HG02852 (cell line): ENCODE measurements at regions not wholly inside any gene's neighbourhood (a gene's known extent, or its start where the extent isn't known, plus 50 kb on each side); places are given as distances from the start of the nearest gene placed in this dataset.

Experiments used
- ATAC-seq: cut with Tn5 transposase; IDR thresholded peaks from one replicate; pipeline ENCODE4 v1.9.1; 2021; ENCODE audit warnings: mild to moderate bottlenecking, moderate library complexity; ENCODE audit not compliant: unreplicated experiment

GRCh38 chr3:67828486-67829010, 174.1 kb upstream of the SUCLG2 start:
- no peak for ATAC-seq

- no peak for ATAC-seq
Measured at GRCh38 chr3:67821135-67821534, 166.7 kb upstream of the SUCLG2 start.

GRCh38 chr3:67819447-67819846, 165.0 kb upstream of the SUCLG2 start:
- ATAC-seq: no peak

GRCh38 chr3:67809370-67809935, 155.0 kb upstream of the SUCLG2 start:
- no peak for ATAC-seq

- ATAC-seq: no peak
Measured at GRCh38 chr3:67808906-67809305, 154.5 kb upstream of the SUCLG2 start.

- no peak for ATAC-seq
Measured at GRCh38 chr3:67804578-67804977, 150.2 kb upstream of the SUCLG2 start.

GRCh38 chr3:67804089-67804488, 149.7 kb upstream of the SUCLG2 start:
- no peak for ATAC-seq

- no peak for ATAC-seq
Measured at GRCh38 chr3:67798412-67798811, 144.0 kb upstream of the SUCLG2 start.

GRCh38 chr3:67791620-67792019, 137.2 kb upstream of the SUCLG2 start:
- ATAC-seq: no peak

GRCh38 chr3:67790043-67790442, 135.6 kb upstream of the SUCLG2 start:
- ATAC-seq: peak; percentile 97

GRCh38 chr3:67788396-67788795, 134.0 kb upstream of the SUCLG2 start:
- ATAC-seq: no peak

GRCh38 chr3:67783281-67784250, 129.2 kb upstream of the SUCLG2 start:
- ATAC-seq: no peak

GRCh38 chr3:67781871-67782270, 127.5 kb upstream of the SUCLG2 start:
- no peak for ATAC-seq

GRCh38 chr3:67781218-67781617, 126.8 kb upstream of the SUCLG2 start:
- ATAC-seq: no peak

- ATAC-seq: no peak
Measured at GRCh38 chr3:67774676-67775075, 120.3 kb upstream of the SUCLG2 start.

GRCh38 chr3:67765575-67765974, 111.2 kb upstream of the SUCLG2 start:
- no peak for ATAC-seq

GRCh38 chr3:67745296-67745695, 90.9 kb upstream of the SUCLG2 start:
- ATAC-seq: no peak

GRCh38 chr3:67744699-67745098, 90.3 kb upstream of the SUCLG2 start:
- no peak for ATAC-seq

- no peak for ATAC-seq
Measured at GRCh38 chr3:67739851-67740250, 85.4 kb upstream of the SUCLG2 start.

- no peak for ATAC-seq
Measured at GRCh38 chr3:67737906-67738865, 83.8 kb upstream of the SUCLG2 start.

- ATAC-seq: no peak
Measured at GRCh38 chr3:67737140-67737539, 82.7 kb upstream of the SUCLG2 start.
